Astrocyte (in vitro differentiated cells and primary cell): ENCODE measurements at regions not wholly inside any gene's neighbourhood (a gene's known extent, or its start where the extent isn't known, plus 50 kb on each side); places are given as distances from the start of the nearest gene placed in this dataset.

Experiments
- CTCF ChIP-seq: IDR thresholded peaks from 2 replicates; pipeline ENCODE4 v1.5.1; 2011; ENCODE audit warnings: low read depth, mild to moderate bottlenecking, inconsistent platforms, low read length, moderate library complexity; ENCODE audit not compliant: insufficient read depth
- EZH2 ChIP-seq: IDR thresholded peaks from 2 replicates; pipeline ENCODE4 v1.6.1; 2012; ENCODE audit warnings: mild to moderate bottlenecking, low read length, inconsistent platforms; ENCODE audit not compliant: insufficient read depth

- TF ChIP-seq CTCF = no peak
- TF ChIP-seq EZH2 = no peak
These were observed 685.8 kb upstream of the CCDC54 start for GRCh38 chr3:106691476-106691875.
